ENCODE measurements at regions not wholly inside any gene's neighbourhood (a gene's known extent, or its start where the extent isn't known, plus 50 kb on each side); places are given as distances from the start of the nearest gene placed in this dataset.
A peak's percentile ranks its signal among the peaks of the same experiment; 100 is the strongest.
"Not testable (repeated sequence)": the region's sequence is repeated elsewhere in the genome, so short reads cannot be mapped to it uniquely, and the experiment has no call there.

DNA sequence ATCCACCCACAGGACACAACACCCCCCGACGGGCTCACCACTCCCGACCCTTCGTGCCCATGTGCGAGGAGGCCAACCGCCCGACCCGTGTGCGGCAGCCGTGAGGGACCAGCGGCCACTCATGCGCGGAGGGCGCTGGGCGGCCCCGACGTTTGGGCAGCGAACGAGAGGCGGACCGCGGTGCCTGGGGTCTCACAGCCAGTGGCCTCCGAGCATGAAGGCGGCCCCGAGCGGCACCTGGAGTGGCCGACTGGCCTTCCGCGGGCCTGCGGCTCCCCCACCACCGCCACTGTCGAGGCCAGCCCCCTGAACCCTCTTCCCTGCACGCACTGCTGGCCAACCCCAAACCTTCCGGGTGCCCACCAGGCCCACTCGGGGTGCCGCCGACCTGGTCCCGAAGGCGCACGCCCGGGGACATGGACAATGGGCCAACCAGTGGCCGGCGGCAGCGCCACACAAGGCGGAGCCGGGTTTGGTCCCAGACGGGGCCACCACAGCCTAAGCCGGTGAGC is 4274.9 kb upstream of the OR11H1 start:
- WGBS = 94% methylated on average over 48 of the region's 48 CpGs
- H3K27ac ChIP-seq (ENCODE audit: low read depth in 1 of 2, low read length in 2 of 2) = no peak overlapping the region
- peaks cover 0 to 3% (median 0%) of the 10 kb centered on the region in 4 donors for H3K9me3 ChIP-seq (ENCODE audit: control insufficient read depth in 4 of 4, low read length in 3 of 4)
- TF ChIP-seq GABPA (IDR thresholded peaks at IDR 0.05 in 1 of 2, conservative IDR thresholded peaks at IDR 0.05 in 1 of 2) (no peak), FOXA2 (IDR thresholded peaks at IDR 0.05) (no peak), HNF4A (conservative IDR thresholded peaks at IDR 0.05) (no peak), JUND (IDR thresholded peaks at IDR 0.05) (no peak), TAF1 (conservative IDR thresholded peaks at IDR 0.05) (no peak), FOXA1 (IDR thresholded peaks at IDR 0.05) (no peak), YY1 (IDR thresholded peaks at IDR 0.05) (no peak), SP1 (IDR thresholded peaks at IDR 0.05) (no peak), RAD21 (IDR thresholded peaks at IDR 0.05) (no peak), HNF4G (IDR thresholded peaks at IDR 0.05) (no peak), EGR1 (IDR thresholded peaks at IDR 0.05; ENCODE audit: low read depth in 2 of 2) (no peak), NR2F2 (IDR thresholded peaks at IDR 0.05) (no peak), RXRA (IDR thresholded peaks at IDR 0.05) (no peak)
- TF ChIP-seq, protein P1, sequence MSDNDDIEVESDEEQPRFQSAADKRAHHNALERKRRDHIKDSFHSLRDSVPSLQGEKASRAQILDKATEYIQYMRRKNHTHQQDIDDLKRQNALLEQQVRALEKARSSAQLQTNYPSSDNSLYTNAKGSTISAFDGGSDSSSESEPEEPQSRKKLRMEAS (IDR thresholded peaks at IDR 0.05) = no peak
- TF ChIP-seq, protein P2, sequence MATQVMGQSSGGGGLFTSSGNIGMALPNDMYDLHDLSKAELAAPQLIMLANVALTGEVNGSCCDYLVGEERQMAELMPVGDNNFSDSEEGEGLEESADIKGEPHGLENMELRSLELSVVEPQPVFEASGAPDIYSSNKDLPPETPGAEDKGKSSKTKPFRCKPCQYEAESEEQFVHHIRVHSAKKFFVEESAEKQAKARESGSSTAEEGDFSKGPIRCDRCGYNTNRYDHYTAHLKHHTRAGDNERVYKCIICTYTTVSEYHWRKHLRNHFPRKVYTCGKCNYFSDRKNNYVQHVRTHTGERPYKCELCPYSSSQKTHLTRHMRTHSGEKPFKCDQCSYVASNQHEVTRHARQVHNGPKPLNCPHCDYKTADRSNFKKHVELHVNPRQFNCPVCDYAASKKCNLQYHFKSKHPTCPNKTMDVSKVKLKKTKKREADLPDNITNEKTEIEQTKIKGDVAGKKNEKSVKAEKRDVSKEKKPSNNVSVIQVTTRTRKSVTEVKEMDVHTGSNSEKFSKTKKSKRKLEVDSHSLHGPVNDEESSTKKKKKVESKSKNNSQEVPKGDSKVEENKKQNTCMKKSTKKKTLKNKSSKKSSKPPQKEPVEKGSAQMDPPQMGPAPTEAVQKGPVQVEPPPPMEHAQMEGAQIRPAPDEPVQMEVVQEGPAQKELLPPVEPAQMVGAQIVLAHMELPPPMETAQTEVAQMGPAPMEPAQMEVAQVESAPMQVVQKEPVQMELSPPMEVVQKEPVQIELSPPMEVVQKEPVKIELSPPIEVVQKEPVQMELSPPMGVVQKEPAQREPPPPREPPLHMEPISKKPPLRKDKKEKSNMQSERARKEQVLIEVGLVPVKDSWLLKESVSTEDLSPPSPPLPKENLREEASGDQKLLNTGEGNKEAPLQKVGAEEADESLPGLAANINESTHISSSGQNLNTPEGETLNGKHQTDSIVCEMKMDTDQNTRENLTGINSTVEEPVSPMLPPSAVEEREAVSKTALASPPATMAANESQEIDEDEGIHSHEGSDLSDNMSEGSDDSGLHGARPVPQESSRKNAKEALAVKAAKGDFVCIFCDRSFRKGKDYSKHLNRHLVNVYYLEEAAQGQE (IDR thresholded peaks at IDR 0.05) = no peak
- TF ChIP-seq, protein P3, sequence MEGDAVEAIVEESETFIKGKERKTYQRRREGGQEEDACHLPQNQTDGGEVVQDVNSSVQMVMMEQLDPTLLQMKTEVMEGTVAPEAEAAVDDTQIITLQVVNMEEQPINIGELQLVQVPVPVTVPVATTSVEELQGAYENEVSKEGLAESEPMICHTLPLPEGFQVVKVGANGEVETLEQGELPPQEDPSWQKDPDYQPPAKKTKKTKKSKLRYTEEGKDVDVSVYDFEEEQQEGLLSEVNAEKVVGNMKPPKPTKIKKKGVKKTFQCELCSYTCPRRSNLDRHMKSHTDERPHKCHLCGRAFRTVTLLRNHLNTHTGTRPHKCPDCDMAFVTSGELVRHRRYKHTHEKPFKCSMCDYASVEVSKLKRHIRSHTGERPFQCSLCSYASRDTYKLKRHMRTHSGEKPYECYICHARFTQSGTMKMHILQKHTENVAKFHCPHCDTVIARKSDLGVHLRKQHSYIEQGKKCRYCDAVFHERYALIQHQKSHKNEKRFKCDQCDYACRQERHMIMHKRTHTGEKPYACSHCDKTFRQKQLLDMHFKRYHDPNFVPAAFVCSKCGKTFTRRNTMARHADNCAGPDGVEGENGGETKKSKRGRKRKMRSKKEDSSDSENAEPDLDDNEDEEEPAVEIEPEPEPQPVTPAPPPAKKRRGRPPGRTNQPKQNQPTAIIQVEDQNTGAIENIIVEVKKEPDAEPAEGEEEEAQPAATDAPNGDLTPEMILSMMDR (IDR thresholded peaks at IDR 0.05; ENCODE audit: low read depth, low read length, missing input control) = no peak
- TF ChIP-seq, protein P4, sequence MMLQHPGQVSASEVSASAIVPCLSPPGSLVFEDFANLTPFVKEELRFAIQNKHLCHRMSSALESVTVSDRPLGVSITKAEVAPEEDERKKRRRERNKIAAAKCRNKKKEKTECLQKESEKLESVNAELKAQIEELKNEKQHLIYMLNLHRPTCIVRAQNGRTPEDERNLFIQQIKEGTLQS (IDR thresholded peaks at IDR 0.05) = no peak
- TF ChIP-seq, protein P5, sequence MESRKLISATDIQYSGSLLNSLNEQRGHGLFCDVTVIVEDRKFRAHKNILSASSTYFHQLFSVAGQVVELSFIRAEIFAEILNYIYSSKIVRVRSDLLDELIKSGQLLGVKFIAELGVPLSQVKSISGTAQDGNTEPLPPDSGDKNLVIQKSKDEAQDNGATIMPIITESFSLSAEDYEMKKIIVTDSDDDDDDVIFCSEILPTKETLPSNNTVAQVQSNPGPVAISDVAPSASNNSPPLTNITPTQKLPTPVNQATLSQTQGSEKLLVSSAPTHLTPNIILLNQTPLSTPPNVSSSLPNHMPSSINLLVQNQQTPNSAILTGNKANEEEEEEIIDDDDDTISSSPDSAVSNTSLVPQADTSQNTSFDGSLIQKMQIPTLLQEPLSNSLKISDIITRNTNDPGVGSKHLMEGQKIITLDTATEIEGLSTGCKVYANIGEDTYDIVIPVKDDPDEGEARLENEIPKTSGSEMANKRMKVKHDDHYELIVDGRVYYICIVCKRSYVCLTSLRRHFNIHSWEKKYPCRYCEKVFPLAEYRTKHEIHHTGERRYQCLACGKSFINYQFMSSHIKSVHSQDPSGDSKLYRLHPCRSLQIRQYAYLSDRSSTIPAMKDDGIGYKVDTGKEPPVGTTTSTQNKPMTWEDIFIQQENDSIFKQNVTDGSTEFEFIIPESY (IDR thresholded peaks at IDR 0.05) = no peak
- no peaks in the 10 kb centered on the region for H3K36me3 ChIP-seq (ENCODE audit: control insufficient read depth in 4 of 4, insufficient read depth in 3 of 4, low read depth in 1 of 4, low read length in 3 of 4)
- H3K27me3 ChIP-seq (ENCODE audit: control insufficient read depth in 4 of 4, insufficient read depth in 4 of 4, low read length in 3 of 4) = no peaks in the 10 kb centered on the region
- H3K4me1 ChIP-seq (ENCODE audit: control insufficient read depth in 4 of 4, insufficient read depth in 4 of 4, low read length in 3 of 4) = no peaks in the 10 kb centered on the region
- no peak overlapping the region for H3K9ac ChIP-seq (ENCODE audit: low read depth in 1 of 2, low read length in 2 of 2)
- peak; percentile 17 for DNase-seq (ENCODE audit: low spot score)
- no peak overlapping the region for H3K4me3 ChIP-seq (ENCODE audit: low read depth in 1 of 3, low read length in 3 of 3)

DNA sequence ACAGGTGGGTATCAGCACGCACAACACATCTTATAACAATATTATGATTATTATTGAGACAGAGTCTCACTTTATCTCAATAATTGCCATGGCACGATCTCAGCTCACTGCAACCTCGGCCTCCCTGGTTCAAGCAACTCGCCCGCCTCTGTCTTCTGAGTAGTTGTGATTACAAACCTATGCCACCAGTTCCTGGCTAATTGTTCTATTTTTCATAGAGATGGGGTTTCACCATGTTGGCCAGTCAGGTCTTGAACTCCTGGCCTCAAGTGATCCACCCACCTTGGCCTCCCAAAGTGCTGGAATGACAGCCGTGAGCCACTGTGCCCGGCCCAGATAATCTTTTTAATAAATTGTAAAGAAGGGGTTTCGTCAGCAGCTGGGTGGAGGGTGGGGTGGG is 4257.0 kb upstream of the OR11H1 start:
- not testable (repeated sequence) for H3K9me3 ChIP-seq (ENCODE audit: control insufficient read depth in 4 of 4, low read length in 3 of 4); H3K4me3 ChIP-seq (ENCODE audit: low read depth in 1 of 3, low read length in 3 of 3); H3K36me3 ChIP-seq (ENCODE audit: control insufficient read depth in 4 of 4, insufficient read depth in 3 of 4, low read depth in 1 of 4, low read length in 3 of 4); H3K4me1 ChIP-seq (ENCODE audit: control insufficient read depth in 4 of 4, insufficient read depth in 4 of 4, low read length in 3 of 4); H3K9ac ChIP-seq (ENCODE audit: low read depth in 1 of 2, low read length in 2 of 2); H3K27me3 ChIP-seq (ENCODE audit: control insufficient read depth in 4 of 4, insufficient read depth in 4 of 4, low read length in 3 of 4); DNase-seq (ENCODE audit: low spot score); H3K27ac ChIP-seq (ENCODE audit: low read depth in 1 of 2, low read length in 2 of 2)
- 72% methylated on average over 7 of the region's 8 CpGs for WGBS

DNA sequence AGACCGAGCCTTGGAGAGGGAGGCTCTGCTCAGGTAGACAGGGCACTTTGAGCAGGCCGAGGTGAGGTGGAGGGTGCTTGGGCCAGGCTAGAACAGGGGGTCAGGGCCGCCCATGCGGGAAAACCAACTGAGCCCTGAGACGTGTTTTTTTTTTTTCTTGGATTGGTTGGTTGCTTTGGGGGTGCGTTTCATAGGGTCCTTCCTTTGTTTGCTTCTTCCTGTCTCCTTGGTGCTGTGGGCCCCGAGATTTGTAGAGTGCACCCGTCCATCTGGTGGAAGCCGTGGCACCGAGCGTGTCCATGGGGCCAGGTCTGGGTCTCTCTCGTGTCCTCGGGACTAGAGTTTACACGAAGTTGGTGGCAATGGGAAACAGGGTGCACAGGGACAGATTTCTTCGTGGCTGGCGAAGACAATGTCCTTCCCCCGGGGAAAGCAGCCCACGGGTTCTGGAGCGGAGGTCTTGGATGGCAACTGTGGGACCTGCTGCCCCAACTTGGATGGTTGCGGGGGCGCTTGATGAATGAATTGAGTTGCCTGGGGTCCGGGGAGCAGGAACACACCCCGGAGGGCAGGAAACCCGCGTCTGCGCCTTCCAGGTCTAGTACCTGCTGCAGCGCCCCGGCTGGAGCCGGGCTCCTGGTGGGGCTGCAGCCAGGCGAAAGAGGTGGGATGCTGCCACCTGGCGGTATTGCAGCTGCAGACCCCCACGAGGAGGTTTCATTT is 4242.7 kb upstream of the OR11H1 start:
- H3K9ac ChIP-seq (ENCODE audit: low read depth in 1 of 2, low read length in 2 of 2); H3K4me1 ChIP-seq (ENCODE audit: control insufficient read depth in 4 of 4, insufficient read depth in 4 of 4, low read length in 3 of 4); H3K36me3 ChIP-seq (ENCODE audit: control insufficient read depth in 4 of 4, insufficient read depth in 3 of 4, low read depth in 1 of 4, low read length in 3 of 4); H3K9me3 ChIP-seq (ENCODE audit: control insufficient read depth in 4 of 4, low read length in 3 of 4); H3K4me3 ChIP-seq (ENCODE audit: low read depth in 1 of 3, low read length in 3 of 3); H3K27me3 ChIP-seq (ENCODE audit: control insufficient read depth in 4 of 4, insufficient read depth in 4 of 4, low read length in 3 of 4); H3K27ac ChIP-seq (ENCODE audit: low read depth in 1 of 2, low read length in 2 of 2); DNase-seq (ENCODE audit: low spot score): not testable (repeated sequence)
- WGBS = 69% methylated on average over 32 of the region's 32 CpGs

DNA sequence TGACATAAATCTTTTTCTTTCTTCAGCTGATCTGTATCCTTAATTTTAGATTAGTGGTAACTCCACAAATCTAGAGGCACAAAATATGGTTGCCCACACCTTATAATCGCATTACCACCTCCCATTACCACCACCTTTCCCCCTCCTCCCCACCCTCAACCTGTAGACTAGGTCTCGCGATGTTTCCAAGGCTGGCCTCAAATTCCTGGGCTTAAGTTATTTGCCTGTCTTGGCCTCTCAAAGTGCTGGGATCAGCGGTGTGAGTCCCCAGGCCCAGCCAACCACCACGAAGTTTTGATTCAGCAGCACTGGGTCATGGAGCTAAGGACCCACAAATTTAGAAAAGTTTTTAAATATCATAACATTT is 4242.2 kb upstream of the OR11H1 start:
- DNase-seq (ENCODE audit: low spot score); H3K9me3 ChIP-seq (ENCODE audit: control insufficient read depth in 4 of 4, low read length in 3 of 4): not testable (repeated sequence)
- 40% methylated on average over 5 of the region's 5 CpGs for WGBS

More for the DNA sequence above, 4242.2 kb upstream of the OR11H1 start:
- not testable (repeated sequence) for H3K36me3 ChIP-seq (ENCODE audit: control insufficient read depth in 4 of 4, insufficient read depth in 3 of 4, low read depth in 1 of 4, low read length in 3 of 4); H3K9ac ChIP-seq (ENCODE audit: low read depth in 1 of 2, low read length in 2 of 2); H3K4me1 ChIP-seq (ENCODE audit: control insufficient read depth in 4 of 4, insufficient read depth in 4 of 4, low read length in 3 of 4); H3K27ac ChIP-seq (ENCODE audit: low read depth in 1 of 2, low read length in 2 of 2); H3K4me3 ChIP-seq (ENCODE audit: low read depth in 1 of 3, low read length in 3 of 3); H3K27me3 ChIP-seq (ENCODE audit: control insufficient read depth in 4 of 4, insufficient read depth in 4 of 4, low read length in 3 of 4)

Data from liver (tissue), 8 donors.